Smooth muscle cell (in vitro differentiated cells): ENCODE measurements at regions not wholly inside any gene's neighbourhood (a gene's known extent, or its start where the extent isn't known, plus 50 kb on each side); places are given as distances from the start of the nearest gene placed in this dataset.
"Not testable (repeated sequence)": the region's sequence is repeated elsewhere in the genome, so short reads cannot be mapped to it uniquely, and the experiment has no call there.

Experiments
- DNase-seq: peaks from one replicate; lab custom pipeline; 2025; ENCODE audit not compliant: unreplicated experiment; lab: John Stamatoyannopoulos, UW
- H2AFZ ChIP-seq: fragments of 200-600 bp; sonication (generic); 2 replicates; pipeline ENCODE4 v1.6.0; 2016; ENCODE audit warnings: antibody characterized with exemption, low read depth, mild to moderate bottlenecking
- H3F3A ChIP-seq: fragments of 200-600 bp; sonication (generic); 2 replicates; pipeline ENCODE4 v1.6.0; 2017; ENCODE audit warnings: antibody characterized with exemption, low read depth
- H3K27ac ChIP-seq: fragments of 200-600 bp; sonication (generic); 2 replicates; pipeline ENCODE4 v1.5.1; 2016; ENCODE audit warnings: low read depth, mild to moderate bottlenecking
- H3K27me3 ChIP-seq: fragments of 200-600 bp; sonication (generic); 2 replicates; pipeline ENCODE4 v1.6.1; 2016; ENCODE audit warnings: low read depth, mild to moderate bottlenecking
- H3K36me3 ChIP-seq: fragments of 200-600 bp; sonication (generic); 2 replicates; pipeline ENCODE4 v1.5.1; 2016; ENCODE audit warnings: low read depth
- H3K4me1 ChIP-seq: fragments of 200-600 bp; sonication (generic); 2 replicates; pipeline ENCODE4 v1.5.1; 2016; ENCODE audit warnings: low read depth
- H3K4me2 ChIP-seq: fragments of 200-600 bp; sonication (generic); 2 replicates; pipeline ENCODE4 v1.6.0; 2016; ENCODE audit warnings: mild to moderate bottlenecking
- H3K4me3 ChIP-seq: fragments of 200-600 bp; sonication (generic); 2 replicates; pipeline ENCODE4 v1.5.1; 2016; ENCODE audit warnings: mild to moderate bottlenecking
- H3K79me2 ChIP-seq: fragments of 200-600 bp; sonication (generic); 2 replicates; pipeline ENCODE4 v1.6.0; 2016; ENCODE audit warnings: low read depth, mild to moderate bottlenecking
- H3K9ac ChIP-seq: fragments of 200-600 bp; sonication (generic); 2 replicates; pipeline ENCODE4 v1.6.0; 2016; ENCODE audit warnings: low read depth
- H3K9me3 ChIP-seq: fragments of 200-600 bp; sonication (generic); replicated peaks from 2 replicates; pipeline ENCODE4 v1.5.1; 2016; ENCODE audit warnings: low read depth
- H4K20me1 ChIP-seq: fragments of 200-600 bp; sonication (generic); 2 replicates; pipeline ENCODE4 v1.6.0; 2016; ENCODE audit warnings: low read depth
- CTCF ChIP-seq: fragments of 200-600 bp; sonication (generic); IDR thresholded peaks from 2 replicates; pipeline ENCODE4 v1.5.1; 2017; ENCODE audit warnings: borderline replicate concordance, mild to moderate bottlenecking, antibody characterized with exemption; ENCODE audit not compliant: insufficient read depth, poor library complexity, severe bottlenecking
- WGBS: methylation state at CpG from one replicate; pipeline ENCODE4 v1.1.7; 2016; ENCODE audit warnings: low lambda C conversion rate; 5-methylcytosine and 5-hydroxymethylcytosine counted together

GRCh38 chr14:66273261-66273832, 212.8 kb upstream of the CCDC196 start:
- no peaks in the 10 kb centered on the region for H3K36me3 ChIP-seq
- no peaks in the 10 kb centered on the region for H3F3A ChIP-seq
- H4K20me1 ChIP-seq = no peaks in the 10 kb centered on the region
- no peak overlapping the region for H2AFZ ChIP-seq
- H3K9ac ChIP-seq = no peak overlapping the region
- 90% methylated on average over 1 of the region's 1 CpG for WGBS
- TF ChIP-seq CTCF = no peak
- H3K27ac ChIP-seq = no peak overlapping the region
- no peak overlapping the region for H3K4me2 ChIP-seq
- no peaks in the 10 kb centered on the region for H3K9me3 ChIP-seq
- no peaks in the 10 kb centered on the region for H3K4me1 ChIP-seq
- no peaks in the 10 kb centered on the region for H3K79me2 ChIP-seq
- H3K4me3 ChIP-seq = no peak overlapping the region
- peaks cover 12% of the 10 kb centered on the region for H3K27me3 ChIP-seq
- no peak for DNase-seq

- H3K27ac ChIP-seq, H4K20me1 ChIP-seq, H3F3A ChIP-seq, H3K36me3 ChIP-seq, H3K4me3 ChIP-seq, H3K79me2 ChIP-seq, H3K9me3 ChIP-seq, DNase-seq, H3K9ac ChIP-seq, H2AFZ ChIP-seq, H3K4me2 ChIP-seq, H3K4me1 ChIP-seq: not testable (repeated sequence)
- H3K27me3 ChIP-seq = peaks cover 12% of the 10 kb centered on the region
- WGBS = 93% methylated on average over 3 of the region's 3 CpGs
These were observed 207.8 kb upstream of the CCDC196 start for GRCh38 chr14:66278418-66278817.

GRCh38 chr14:66281036-66281776, 205.0 kb upstream of the CCDC196 start:
- no peak for TF ChIP-seq CTCF
- H2AFZ ChIP-seq = peak overlapping the region; percentile 47

GRCh38 chr14:66284346-66284745, 201.8 kb upstream of the CCDC196 start:
- TF ChIP-seq CTCF = no peak
- 7% methylated on average over 1 of the region's 1 CpG for WGBS
- Histone ChIP-seq H3K9me3 (no peaks in the 10 kb centered on the region), H3K27me3 (no peaks in the 10 kb centered on the region), H3K9ac (no peak overlapping the region), H2AFZ (no peak overlapping the region), H3F3A (peaks cover 9% of the 10 kb centered on the region), H3K4me3 (no peak overlapping the region), H3K4me1 (no peaks in the 10 kb centered on the region), H3K36me3 (no peaks in the 10 kb centered on the region), H3K4me2 (no peak overlapping the region), H3K27ac (peak overlapping the region; percentile 43), H4K20me1 (no peaks in the 10 kb centered on the region), H3K79me2 (no peaks in the 10 kb centered on the region)
- DNase-seq = no peak

More at GRCh38 chr14:66281036-66281776, 205.0 kb upstream of the CCDC196 start:
- Histone ChIP-seq H3K4me1 (no peaks in the 10 kb centered on the region), H3K4me2 (peak overlapping the region; percentile 22), H3K9me3 (no peaks in the 10 kb centered on the region), H3K9ac (no peak overlapping the region), H3F3A (peaks cover 9% of the 10 kb centered on the region), H3K79me2 (no peaks in the 10 kb centered on the region), H4K20me1 (no peaks in the 10 kb centered on the region), H3K27me3 (no peaks in the 10 kb centered on the region), H3K4me3 (no peak overlapping the region), H3K36me3 (no peaks in the 10 kb centered on the region), H3K27ac (peak overlapping the region; percentile 23)
- DNase-seq = no peak
- WGBS = 32% methylated on average over 9 of the region's 9 CpGs
